Right lobe of liver (tissue), 4 donors: ENCODE measurements at regions not wholly inside any gene's neighbourhood (a gene's known extent, or its start where the extent isn't known, plus 50 kb on each side); places are given as distances from the start of the nearest gene placed in this dataset.

Source experiments
- POLR2A ChIP-seq: fragments of 450-650 bp; IDR thresholded peaks from one replicate; pipeline ENCODE4 v1.6.1; 2017; ENCODE audit warnings: antibody characterized with exemption, mild to moderate bottlenecking
- TF ChIP-seq, protein P1 (sequence below), 4 donors: fragments of 200-600 bp in 3 of 4; fragments of 450-650 bp in 1 of 4; IDR thresholded peaks; one replicate each; pipeline versions ENCODE4 v1.5.1 to v1.8.0; 2016 to 2022; ENCODE audit warnings: antibody characterized with exemption in 4 of 4, mild to moderate bottlenecking in 2 of 4
- donor health status: DM: no; HTN: no; CAD: no.
- donor health status: DM: no; HTN: no; CAD: no.
- donor health status: DM: no; HTN: yes; CAD: no.

DNA sequence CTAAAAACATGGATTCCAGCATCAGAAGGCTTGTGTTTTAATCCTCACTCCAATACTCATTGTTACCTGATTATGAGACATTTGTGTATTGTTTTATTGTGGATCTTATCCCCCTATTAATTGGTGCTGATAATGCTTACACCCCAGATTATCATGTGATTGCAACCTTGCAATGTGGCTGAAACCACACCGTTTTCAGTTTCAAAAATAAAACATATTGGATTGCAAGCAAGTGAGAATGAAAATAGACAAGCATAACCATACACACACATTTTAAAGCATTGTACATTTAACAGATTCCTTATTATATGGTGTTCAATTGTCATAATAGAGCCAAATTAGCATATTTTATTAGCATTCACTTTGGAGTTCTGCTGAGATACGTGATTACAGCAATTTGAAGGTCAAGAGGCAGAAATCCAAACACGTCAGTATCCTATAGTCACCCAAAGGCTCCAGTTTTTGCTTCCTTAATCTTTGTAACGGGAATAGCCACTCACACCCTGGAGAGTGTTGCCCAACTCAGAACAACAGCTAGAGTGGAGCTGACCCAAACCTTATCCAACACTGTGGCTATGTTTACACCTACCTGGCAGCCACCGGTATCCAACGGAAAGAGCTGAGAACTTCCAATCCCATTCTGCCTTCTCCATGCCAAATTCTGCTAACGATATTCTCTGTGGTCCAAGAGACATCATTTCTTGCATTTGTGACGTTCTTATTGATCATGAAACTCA, 317.1 kb upstream of the KLF6 start:
- TF ChIP-seq, protein P1, sequence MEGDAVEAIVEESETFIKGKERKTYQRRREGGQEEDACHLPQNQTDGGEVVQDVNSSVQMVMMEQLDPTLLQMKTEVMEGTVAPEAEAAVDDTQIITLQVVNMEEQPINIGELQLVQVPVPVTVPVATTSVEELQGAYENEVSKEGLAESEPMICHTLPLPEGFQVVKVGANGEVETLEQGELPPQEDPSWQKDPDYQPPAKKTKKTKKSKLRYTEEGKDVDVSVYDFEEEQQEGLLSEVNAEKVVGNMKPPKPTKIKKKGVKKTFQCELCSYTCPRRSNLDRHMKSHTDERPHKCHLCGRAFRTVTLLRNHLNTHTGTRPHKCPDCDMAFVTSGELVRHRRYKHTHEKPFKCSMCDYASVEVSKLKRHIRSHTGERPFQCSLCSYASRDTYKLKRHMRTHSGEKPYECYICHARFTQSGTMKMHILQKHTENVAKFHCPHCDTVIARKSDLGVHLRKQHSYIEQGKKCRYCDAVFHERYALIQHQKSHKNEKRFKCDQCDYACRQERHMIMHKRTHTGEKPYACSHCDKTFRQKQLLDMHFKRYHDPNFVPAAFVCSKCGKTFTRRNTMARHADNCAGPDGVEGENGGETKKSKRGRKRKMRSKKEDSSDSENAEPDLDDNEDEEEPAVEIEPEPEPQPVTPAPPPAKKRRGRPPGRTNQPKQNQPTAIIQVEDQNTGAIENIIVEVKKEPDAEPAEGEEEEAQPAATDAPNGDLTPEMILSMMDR (IDR thresholded peaks at IDR 0.05) = no peak
- TF ChIP-seq POLR2A = no peak
